Uterus (tissue), 2 donors: ENCODE measurements at regions not wholly inside any gene's neighbourhood (a gene's known extent, or its start where the extent isn't known, plus 50 kb on each side); places are given as distances from the start of the nearest gene placed in this dataset.

ENCODE experiments used
- CTCF ChIP-seq, 4 experiments: fragments of 200-600 bp in 2 of 4; fragments of 450-650 bp in 2 of 4; sonication (generic) in 2 of 4; IDR thresholded peaks; one replicate each; pipeline ENCODE4 v1.5.1; 2016 to 2019; ENCODE audit warnings: antibody characterized with exemption in 4 of 4, mild to moderate bottlenecking in 2 of 4, moderate library complexity in 1 of 4
- POLR2A ChIP-seq, 2 donors: fragments of 450-650 bp; IDR thresholded peaks; one replicate each; pipeline ENCODE4 v1.6.1; 2016; ENCODE audit warnings: antibody characterized with exemption in 2 of 2, mild to moderate bottlenecking in 1 of 2, moderate library complexity in 1 of 2

- TF ChIP-seq CTCF (IDR thresholded peaks at IDR 0.05): no peak
- no peak for TF ChIP-seq POLR2A (IDR thresholded peaks at IDR 0.05)
Observed at GRCh38 chr2:176409671-176410070, 140.4 kb downstream of the MTX2 start.
